ENCODE measurements at regions not wholly inside any gene's neighbourhood (a gene's known extent, or its start where the extent isn't known, plus 50 kb on each side); places are given as distances from the start of the nearest gene placed in this dataset.

DNA sequence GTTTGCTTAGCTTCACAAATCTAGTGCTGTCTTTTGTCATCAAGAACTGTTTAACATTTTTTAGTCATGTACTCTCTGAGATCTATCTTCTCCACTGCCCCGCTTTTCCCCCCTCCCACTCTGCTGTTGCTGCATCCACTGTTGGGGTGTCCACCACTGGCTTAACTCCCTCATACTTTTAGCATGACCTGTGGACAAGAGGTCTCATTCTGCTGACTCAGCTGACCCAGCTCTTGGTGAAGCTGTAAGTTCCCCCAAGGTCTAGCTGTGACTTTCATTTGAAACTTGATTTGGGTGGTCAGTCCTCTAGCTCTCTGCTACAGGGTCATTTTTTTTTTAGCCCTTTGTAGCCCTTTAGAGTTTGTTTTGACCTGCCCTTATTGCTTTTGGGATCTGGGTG is 427.2 kb downstream of the PLCL1 start:
- H3K9me3 Mint-ChIP-seq = no peaks in the 10 kb centered on the region
- no peak for DNase-seq (ENCODE audit: low read depth, low spot score)
- TF ChIP-seq, protein P1, sequence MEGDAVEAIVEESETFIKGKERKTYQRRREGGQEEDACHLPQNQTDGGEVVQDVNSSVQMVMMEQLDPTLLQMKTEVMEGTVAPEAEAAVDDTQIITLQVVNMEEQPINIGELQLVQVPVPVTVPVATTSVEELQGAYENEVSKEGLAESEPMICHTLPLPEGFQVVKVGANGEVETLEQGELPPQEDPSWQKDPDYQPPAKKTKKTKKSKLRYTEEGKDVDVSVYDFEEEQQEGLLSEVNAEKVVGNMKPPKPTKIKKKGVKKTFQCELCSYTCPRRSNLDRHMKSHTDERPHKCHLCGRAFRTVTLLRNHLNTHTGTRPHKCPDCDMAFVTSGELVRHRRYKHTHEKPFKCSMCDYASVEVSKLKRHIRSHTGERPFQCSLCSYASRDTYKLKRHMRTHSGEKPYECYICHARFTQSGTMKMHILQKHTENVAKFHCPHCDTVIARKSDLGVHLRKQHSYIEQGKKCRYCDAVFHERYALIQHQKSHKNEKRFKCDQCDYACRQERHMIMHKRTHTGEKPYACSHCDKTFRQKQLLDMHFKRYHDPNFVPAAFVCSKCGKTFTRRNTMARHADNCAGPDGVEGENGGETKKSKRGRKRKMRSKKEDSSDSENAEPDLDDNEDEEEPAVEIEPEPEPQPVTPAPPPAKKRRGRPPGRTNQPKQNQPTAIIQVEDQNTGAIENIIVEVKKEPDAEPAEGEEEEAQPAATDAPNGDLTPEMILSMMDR (conservative IDR thresholded peaks at IDR 0.05) = no peak
- peaks cover 21% of the 10 kb centered on the region for H3K4me1 Mint-ChIP-seq
- no peak overlapping the region for H3K4me3 Mint-ChIP-seq
- H3K27ac Mint-ChIP-seq (ENCODE audit: unreplicated experiment) = peak overlapping the region; percentile 23
- no peaks in the 10 kb centered on the region for H3K27me3 Mint-ChIP-seq (ENCODE audit: low read depth)
- H3K36me3 Mint-ChIP-seq (ENCODE audit: low read depth) = no peaks in the 10 kb centered on the region

DNA sequence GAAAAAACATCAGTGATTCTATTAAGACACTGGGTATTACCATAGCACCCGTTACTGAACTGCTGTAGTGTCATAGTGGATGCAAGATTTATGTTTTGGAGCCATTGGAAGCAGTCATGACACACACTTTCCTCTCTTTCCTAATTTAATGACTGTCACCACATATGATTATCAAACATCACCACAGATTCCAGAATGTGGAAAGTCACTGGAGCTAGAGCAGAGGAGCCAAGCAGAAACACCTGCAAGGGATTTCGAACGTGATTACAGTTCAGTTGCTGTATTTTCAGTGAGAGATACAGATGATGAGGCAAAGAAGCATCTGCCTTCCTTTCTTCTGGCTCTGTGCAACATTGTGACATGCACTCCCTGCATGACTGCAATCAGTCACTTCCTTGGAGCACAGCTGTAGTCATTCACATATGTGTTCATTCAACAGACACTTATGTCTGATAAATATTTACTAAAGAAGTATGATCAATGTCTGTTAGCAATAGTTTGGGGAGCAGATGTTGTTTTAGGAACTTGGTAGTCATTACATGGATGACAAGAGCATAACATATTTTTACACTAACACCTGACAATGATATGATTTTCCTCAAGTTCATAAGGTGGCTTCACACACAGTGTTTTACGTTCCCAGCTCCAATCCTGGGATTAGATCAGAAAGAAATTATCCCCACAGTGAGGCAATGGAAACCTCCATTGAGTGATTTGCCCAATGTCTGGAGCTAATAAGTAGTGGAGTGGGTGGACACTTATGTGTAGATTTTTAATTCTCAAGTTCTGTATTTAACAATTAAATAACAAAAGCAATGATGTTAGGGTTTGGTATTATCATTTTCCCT is 416.6 kb downstream of the PLCL1 start:
- TF ChIP-seq, protein P1 (conservative IDR thresholded peaks at IDR 0.05) = no peak
- peaks cover 2% of the 10 kb centered on the region for H3K9me3 Mint-ChIP-seq
- H3K36me3 Mint-ChIP-seq (ENCODE audit: low read depth) = no peaks in the 10 kb centered on the region
- H3K27ac Mint-ChIP-seq (ENCODE audit: unreplicated experiment) = no peak overlapping the region
- DNase-seq (ENCODE audit: low read depth, low spot score) = no peak
- H3K4me1 Mint-ChIP-seq = peaks cover 17% of the 10 kb centered on the region
- H3K27me3 Mint-ChIP-seq (ENCODE audit: low read depth) = no peaks in the 10 kb centered on the region
- no peak overlapping the region for H3K4me3 Mint-ChIP-seq

DNA sequence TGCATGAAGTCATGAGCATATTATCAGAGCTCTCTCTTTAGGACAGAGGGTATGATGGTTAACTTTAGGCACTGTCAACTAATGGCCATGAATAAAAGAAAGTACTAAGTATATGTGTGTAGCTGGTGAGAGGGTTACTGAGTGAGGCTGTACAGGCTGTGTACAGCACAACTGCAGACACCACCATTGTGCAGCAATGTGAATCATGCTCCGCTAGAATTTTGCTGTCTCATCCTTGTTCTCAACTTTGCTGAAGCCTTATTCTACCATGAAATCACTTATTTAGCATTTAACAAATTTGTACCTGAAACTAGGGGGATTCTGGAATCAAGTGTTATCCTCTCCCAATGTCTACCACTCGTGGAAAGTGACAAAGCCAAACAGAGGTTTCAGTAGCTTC is 414.9 kb downstream of the PLCL1 start:
- Mint-ChIP-seq H3K27me3 (ENCODE audit: low read depth) (no peaks in the 10 kb centered on the region), H3K4me1 (peaks cover 9% of the 10 kb centered on the region), H3K9me3 (peaks cover 2% of the 10 kb centered on the region), H3K36me3 (ENCODE audit: low read depth) (no peaks in the 10 kb centered on the region), H3K4me3 (no peak overlapping the region), H3K27ac (ENCODE audit: unreplicated experiment) (no peak overlapping the region)
- DNase-seq (ENCODE audit: low read depth, low spot score) = no peak
- TF ChIP-seq, protein P1 (conservative IDR thresholded peaks at IDR 0.05) = no peak

DNA sequence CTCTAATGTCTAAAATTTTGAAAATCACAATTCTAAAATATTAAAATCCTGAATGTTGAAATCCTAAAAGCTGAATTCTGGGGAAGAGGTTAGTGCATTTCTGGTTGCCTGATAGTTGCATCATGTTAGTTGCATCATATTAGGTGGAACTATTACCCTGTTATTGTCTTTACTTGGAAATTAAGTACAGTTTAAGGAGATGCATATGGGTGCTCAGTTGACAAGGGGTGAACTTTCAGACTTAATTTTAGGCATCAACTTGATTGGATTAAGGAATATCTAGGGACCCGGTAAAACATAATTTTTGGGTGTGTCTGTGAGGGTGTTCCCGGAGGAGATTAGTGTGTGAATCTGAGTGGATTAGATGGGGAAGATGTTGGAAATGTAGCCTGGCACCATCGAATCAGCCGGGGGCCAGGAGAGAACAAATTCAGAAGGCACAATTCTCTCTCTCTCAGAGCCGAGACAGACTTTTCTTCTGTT is 409.8 kb downstream of the PLCL1 start:
- Mint-ChIP-seq H3K4me3 (no peak overlapping the region), H3K9me3 (peaks cover 2% of the 10 kb centered on the region), H3K4me1 (peaks cover 8% of the 10 kb centered on the region), H3K27ac (ENCODE audit: unreplicated experiment) (no peak overlapping the region), H3K27me3 (ENCODE audit: low read depth) (no peaks in the 10 kb centered on the region), H3K36me3 (ENCODE audit: low read depth) (no peaks in the 10 kb centered on the region)
- no peak for DNase-seq (ENCODE audit: low read depth, low spot score)
- TF ChIP-seq, protein P1 (conservative IDR thresholded peaks at IDR 0.05) = no peak

DNA sequence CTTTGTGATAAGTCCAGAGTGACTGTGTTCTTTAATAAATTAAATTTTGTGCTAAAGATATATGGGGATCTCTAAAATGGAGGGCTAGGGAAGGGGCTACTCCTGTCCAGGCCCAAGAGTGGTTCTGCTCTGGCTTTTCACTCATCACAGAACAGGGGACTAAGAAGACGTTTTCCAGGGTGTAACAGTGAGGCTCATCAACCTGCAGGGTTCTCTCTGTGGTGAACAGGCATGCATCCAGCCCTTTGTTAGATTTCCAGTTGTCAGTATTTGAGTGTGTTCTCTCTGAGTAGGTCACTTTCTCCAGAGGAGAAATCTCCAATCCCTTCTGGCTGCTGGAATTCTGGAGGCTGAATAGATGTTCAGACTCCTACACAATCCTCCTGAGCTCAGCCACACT is 408.9 kb downstream of the PLCL1 start:
- H3K4me3 Mint-ChIP-seq = no peak overlapping the region
- H3K27ac Mint-ChIP-seq (ENCODE audit: unreplicated experiment) = no peak overlapping the region
- no peaks in the 10 kb centered on the region for H3K27me3 Mint-ChIP-seq (ENCODE audit: low read depth)
- TF ChIP-seq, protein P1 (conservative IDR thresholded peaks at IDR 0.05) = no peak
- peaks cover 5% of the 10 kb centered on the region for H3K4me1 Mint-ChIP-seq
- no peaks in the 10 kb centered on the region for H3K36me3 Mint-ChIP-seq (ENCODE audit: low read depth)
- DNase-seq (ENCODE audit: low read depth, low spot score) = no peak
- no peaks in the 10 kb centered on the region for H3K9me3 Mint-ChIP-seq
